ENCODE measurements at regions not wholly inside any gene's neighbourhood (a gene's known extent, or its start where the extent isn't known, plus 50 kb on each side); places are given as distances from the start of the nearest gene placed in this dataset.

DNA sequence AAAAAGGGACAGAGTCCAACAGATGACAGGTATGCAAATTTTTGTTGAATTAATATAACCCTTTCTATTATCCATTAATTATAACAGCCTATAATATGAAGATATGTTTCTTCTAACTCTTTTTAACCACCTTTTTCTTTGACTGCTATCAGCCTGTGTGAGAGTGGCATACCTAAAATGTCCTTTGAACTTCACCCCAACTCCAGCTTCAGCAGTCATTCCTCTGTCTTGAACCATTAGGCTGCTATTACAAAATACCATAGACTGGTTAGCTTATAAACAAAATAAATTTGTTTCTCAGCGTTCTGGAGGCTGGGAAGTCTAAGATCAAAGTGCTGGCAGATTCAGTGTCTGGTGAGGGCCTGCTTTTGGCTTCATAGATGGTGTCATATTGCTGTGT is 564.6 kb upstream of the FAT3 start:
- CTCF ChIA-PET, result no interaction called here
- TF ChIP-seq MXI1 (IDR thresholded peaks at IDR 0.05; ENCODE audit: borderline replicate concordance, low read depth, low read length) (no peak), NFE2L2 (IDR thresholded peaks at IDR 0.05; ENCODE audit: low read depth, low read length) (no peak), ELK1 (IDR thresholded peaks at IDR 0.05; ENCODE audit: borderline replicate concordance, low read depth, low read length) (no peak), RFX5 (IDR thresholded peaks at IDR 0.05; ENCODE audit: low read depth, low read length) (no peak), POLR2A (IDR thresholded peaks at IDR 0.05; ENCODE audit: low read depth, low read length) (no peak), USF2 (IDR thresholded peaks at IDR 0.05; ENCODE audit: low read depth, low read length) (no peak), RCOR1 (IDR thresholded peaks at IDR 0.05; ENCODE audit: insufficient replicate concordance, low read length) (no peak), RAD21 (IDR thresholded peaks at IDR 0.05; ENCODE audit: low read length) (no peak), CEBPB (IDR thresholded peaks at IDR 0.05; ENCODE audit: low read depth, low read length) (no peak)
- no peak overlapping the region for H3K4ac ChIP-seq (ENCODE audit: low read depth, low read length)
- ATAC-seq (ENCODE audit: low read depth) (no peak), DNase-seq (no peak)
- no peaks in the 10 kb centered on the region for H3K4me1 ChIP-seq (ENCODE audit: control insufficient read depth, insufficient read depth, low read length)
- H4K91ac ChIP-seq (ENCODE audit: insufficient read depth, low read depth, low read length), result no peak overlapping the region
- H3K4me2 ChIP-seq (ENCODE audit: low read depth, low read length), result no peak overlapping the region
- no peaks in the 10 kb centered on the region for H3K36me3 ChIP-seq (ENCODE audit: control insufficient read depth, insufficient read depth, low read length)
- H3K4me3 ChIP-seq (ENCODE audit: insufficient read depth, low read depth, low read length), result no peak overlapping the region
- no peak overlapping the region for H2BK15ac ChIP-seq (ENCODE audit: low read depth, low read length)
- no peak overlapping the region for H2BK5ac ChIP-seq (ENCODE audit: low read depth, low read length, poor library complexity, severe bottlenecking)
- H2BK120ac ChIP-seq (ENCODE audit: low read depth, low read length), result no peak overlapping the region
- WGBS, 2 experiments (ENCODE audit: extremely low coverage in 2 of 2, insufficient read length in 1 of 2), result no CpG with 5 or more reads among the region's 1 CpG
- H3K18ac ChIP-seq (ENCODE audit: low read depth, low read length), result no peak overlapping the region
- no peak overlapping the region for H2BK20ac ChIP-seq (ENCODE audit: low read depth, low read length)
- H3K23ac ChIP-seq (ENCODE audit: low read depth, low read length), result no peak overlapping the region
- no peak overlapping the region for H3K9ac ChIP-seq (ENCODE audit: low read depth, low read length)
- no peaks in the 10 kb centered on the region for H3K79me1 ChIP-seq (ENCODE audit: low read depth in 1 of 2, low read length in 2 of 2)
- no peak overlapping the region for H3K14ac ChIP-seq (replicated peaks; ENCODE audit: low read depth, low read length)
- H3K56ac ChIP-seq (ENCODE audit: extremely low read depth, insufficient read depth, low read length), result no peak overlapping the region
- no peak overlapping the region for H4K8ac ChIP-seq (ENCODE audit: low read depth in 2 of 2, low read length in 2 of 2)
- no peak overlapping the region for H4K5ac ChIP-seq (ENCODE audit: low read depth, low read length)
- in situ Hi-C loops (cut with MboI; ENCODE audit: low sequenced_read_pairs) (no loop called here), intact Hi-C loops (cut with micrococcal nuclease) (no loop called here), dilution Hi-C loops (cut with HindIII; ENCODE audit: low sequenced_read_pairs, unreplicated experiment) (no loop called here)
- H3K27ac ChIP-seq (ENCODE audit: insufficient read depth, low read length), result no peak overlapping the region
- H3K9me3 ChIP-seq (ENCODE audit: control insufficient read depth, insufficient read depth, low read length), result no peaks in the 10 kb centered on the region
- no peak overlapping the region for H2AFZ ChIP-seq (replicated peaks; ENCODE audit: low read length, poor library complexity)
- H3K9me1 ChIP-seq (ENCODE audit: insufficient read depth, low read length), result no peaks in the 10 kb centered on the region
- H2AK9ac ChIP-seq (replicated peaks; ENCODE audit: low read depth, low read length, poor library complexity), result no peak overlapping the region
- no peak overlapping the region for H2AK5ac ChIP-seq (ENCODE audit: low read depth, low read length)
- H4K20me1 ChIP-seq (ENCODE audit: insufficient read depth, low read length), result no peaks in the 10 kb centered on the region
- H3K27me3 ChIP-seq (ENCODE audit: control insufficient read depth, insufficient read depth, low read length), result no peaks in the 10 kb centered on the region
- BruUV-seq (replicated peaks), result no TSS peak
- POLR2A ChIA-PET (ENCODE audit: unreplicated experiment), result no interaction called here

All from IMR-90 (cell line).